ENCODE measurements at regions not wholly inside any gene's neighbourhood (a gene's known extent, or its start where the extent isn't known, plus 50 kb on each side); places are given as distances from the start of the nearest gene placed in this dataset.

- no peak overlapping the region for H3K4me3 ChIP-seq (ENCODE audit: low read depth in 2 of 2, low read length in 2 of 2)
- POLR2A ChIA-PET = no interaction called here
- ATAC-seq = no peak
- H3K27ac ChIP-seq (ENCODE audit: low read length) = no peak overlapping the region
- TF ChIP-seq TCF7L2 (IDR thresholded peaks at IDR 0.05; ENCODE audit: low read depth, low read length) = no peak
- TF ChIP-seq POLR2AphosphoS5 (IDR thresholded peaks at IDR 0.05; ENCODE audit: low read depth, low read length) = no peak
- CTCF ChIA-PET = no interaction called here
- BruUV-seq (replicated peaks) = no TSS peak
- no peaks in the 10 kb centered on the region; the same call in 1 of the 2 replicates for H3K4me1 ChIP-seq (ENCODE audit: control insufficient read depth, insufficient read depth, low read length)
- in situ Hi-C loops (cut with HindIII; ENCODE audit: low pct_unique_long_range_greater_than_20kb, low sequenced_read_pairs) = no loop called here
- no peaks in the 10 kb centered on the region for H3K9me3 ChIP-seq (ENCODE audit: control insufficient read depth, insufficient read depth, low read depth, low read length)
- intact Hi-C loops (cut with micrococcal nuclease; ENCODE audit: unreplicated experiment) = no loop called here
- H3K27me3 ChIP-seq (ENCODE audit: control insufficient read depth, insufficient read depth, low read length) = no peaks in the 10 kb centered on the region
- no peaks in the 10 kb centered on the region for H3K36me3 ChIP-seq (ENCODE audit: control insufficient read depth, insufficient read depth, low read length)
- DNase-seq (ENCODE audit: low read depth, low spot score) = no peak
These were observed 274.7 kb downstream of the RND3 start for GRCh38 chr2:150212722-150213171.

- DNase-seq (ENCODE audit: low read depth, low spot score) (no peak), ATAC-seq (no peak)
- no peaks in the 10 kb centered on the region; the same call in 1 of the 2 replicates for H3K4me1 ChIP-seq (ENCODE audit: control insufficient read depth, insufficient read depth, low read length)
- ChIA-PET CTCF (no interaction called here), POLR2A (no interaction called here)
- in situ Hi-C loops (cut with HindIII; ENCODE audit: low pct_unique_long_range_greater_than_20kb, low sequenced_read_pairs) (no loop called here), intact Hi-C loops (cut with micrococcal nuclease; ENCODE audit: unreplicated experiment) (no loop called here)
- TF ChIP-seq TCF7L2 (IDR thresholded peaks at IDR 0.05; ENCODE audit: low read depth, low read length) (no peak), REST (IDR thresholded peaks at IDR 0.05; ENCODE audit: insufficient read depth in 1 of 2, low read depth in 2 of 2, low read length in 1 of 2) (no peak), POLR2AphosphoS5 (IDR thresholded peaks at IDR 0.05; ENCODE audit: low read depth, low read length) (no peak), CTCF (IDR thresholded peaks at IDR 0.05) (no peak), SIN3A (IDR thresholded peaks at IDR 0.05; ENCODE audit: borderline replicate concordance, insufficient read depth, low read depth, low read length) (no peak)
- H3K27ac ChIP-seq (ENCODE audit: low read length) = no peak overlapping the region
- no peak overlapping the region for H3K4me3 ChIP-seq (ENCODE audit: low read depth in 2 of 2, low read length in 2 of 2)
- H3K9me3 ChIP-seq (ENCODE audit: control insufficient read depth, insufficient read depth, low read depth, low read length) = no peaks in the 10 kb centered on the region
- H3K36me3 ChIP-seq (ENCODE audit: control insufficient read depth, insufficient read depth, low read length) = no peaks in the 10 kb centered on the region
- H3K27me3 ChIP-seq (ENCODE audit: control insufficient read depth, insufficient read depth, low read length) = no peaks in the 10 kb centered on the region
- no TSS peak for BruUV-seq (replicated peaks)
These were observed 276.3 kb downstream of the RND3 start for GRCh38 chr2:150211164-150211631.

- no peaks in the 10 kb centered on the region; the same call in 1 of the 2 replicates for H3K4me1 ChIP-seq (ENCODE audit: control insufficient read depth, insufficient read depth, low read length)
These were observed 277.7 kb downstream of the RND3 start for GRCh38 chr2:150209746-150210145.

More at GRCh38 chr2:150209746-150210145, 277.7 kb downstream of the RND3 start:
- intact Hi-C loops (cut with micrococcal nuclease; ENCODE audit: unreplicated experiment) = no loop called here
- no peaks in the 10 kb centered on the region for H3K27me3 ChIP-seq (ENCODE audit: control insufficient read depth, insufficient read depth, low read length)
- no peak for TF ChIP-seq POLR2AphosphoS5 (IDR thresholded peaks at IDR 0.05; ENCODE audit: low read depth, low read length)
- no peak for TF ChIP-seq TCF7L2 (IDR thresholded peaks at IDR 0.05; ENCODE audit: low read depth, low read length)
- TF ChIP-seq SIN3A (IDR thresholded peaks at IDR 0.05; ENCODE audit: borderline replicate concordance, insufficient read depth, low read depth, low read length) = no peak
- TF ChIP-seq CTCF (IDR thresholded peaks at IDR 0.05) = no peak
- no peak for TF ChIP-seq REST (IDR thresholded peaks at IDR 0.05; ENCODE audit: insufficient read depth in 1 of 2, low read depth in 2 of 2, low read length in 1 of 2)
- H3K27ac ChIP-seq (ENCODE audit: low read length) = no peak overlapping the region
- ChIA-PET POLR2A (no interaction called here), CTCF (no interaction called here)
- no peaks in the 10 kb centered on the region for H3K36me3 ChIP-seq (ENCODE audit: control insufficient read depth, insufficient read depth, low read length)
- no peak for DNase-seq (ENCODE audit: low read depth, low spot score)
- no TSS peak for BruUV-seq (replicated peaks)
- in situ Hi-C loops (cut with HindIII; ENCODE audit: low pct_unique_long_range_greater_than_20kb, low sequenced_read_pairs) = no loop called here
- no peak overlapping the region for H3K4me3 ChIP-seq (ENCODE audit: low read depth in 2 of 2, low read length in 2 of 2)
- ATAC-seq = no peak
- H3K9me3 ChIP-seq (ENCODE audit: control insufficient read depth, insufficient read depth, low read depth, low read length) = no peaks in the 10 kb centered on the region
